SK-N-SH (cell line): ENCODE measurements at regions not wholly inside any gene's neighbourhood (a gene's known extent, or its start where the extent isn't known, plus 50 kb on each side); places are given as distances from the start of the nearest gene placed in this dataset.

Experiments
- CTCF ChIA-PET: fragments of 300-600, 350-600 bp; formaldehyde crosslinking; extraction: SDS; loops from one replicate; lab custom pipeline; 2021; lab: Yijun Ruan, JAX
- POLR2A ChIA-PET: fragments of 350-600 bp; sonication (Branson Sonifier 250); formaldehyde crosslinking; extraction: SDS; loops from one replicate; lab custom pipeline; 2020; ENCODE audit warnings: antibody characterized with exemption, inconsistent platforms; lab: Yijun Ruan, JAX
- DNase-seq: peaks from one replicate; pipeline ENCODE4 v3.0.0; 2012
- H2AFZ ChIP-seq: fragments of 200-600 bp; sonication (generic); 2 replicates; pipeline ENCODE4 v1.8.1; 2016; ENCODE audit warnings: antibody characterized with exemption, mild to moderate bottlenecking, low read depth
- H3F3A ChIP-seq: fragments of 200-600 bp; sonication (generic); replicated peaks from 2 replicates; pipeline ENCODE3; 2016; ENCODE audit warnings: antibody characterized with exemption, mild to moderate bottlenecking; ENCODE audit not compliant: insufficient read depth
- H3K27ac ChIP-seq, 2 experiments: fragments of 200-500 bp in 1 of 2; fragments of 200-600 bp in 1 of 2; sonication (Bioruptor generic) in 1 of 2; sonication (generic), shearing (Covaris generic) in 1 of 2; 2 replicates each; pipeline versions ENCODE4 v1.5.1 to v1.6.1; 2014 to 2016; ENCODE audit warnings: low read depth in 2 of 2, inconsistent platforms in 1 of 2, low read length in 1 of 2, mild to moderate bottlenecking in 1 of 2, mixed read lengths in 1 of 2
- H3K27me3 ChIP-seq: fragments of 200-600 bp; sonication (generic), shearing (Covaris generic); 2 replicates; pipeline ENCODE4 v1.6.1; 2016; ENCODE audit warnings: mixed run types; ENCODE audit not compliant: insufficient read depth
- H3K36me3 ChIP-seq, 2 experiments: fragments of 200-500 bp in 1 of 2; fragments of 200-600 bp in 1 of 2; sonication (Bioruptor generic) in 1 of 2; sonication (generic) in 1 of 2; replicated peaks in 1 of 2; 2 replicates each; pipeline versions ENCODE3 to v1.5.1; 2014 to 2016; ENCODE audit warnings: low read length in 1 of 2, mild to moderate bottlenecking in 1 of 2; ENCODE audit not compliant: insufficient read depth in 2 of 2, control insufficient read depth in 1 of 2
- H3K4me1 ChIP-seq, 2 experiments: fragments of 200-500 bp in 1 of 2; fragments of 200-600 bp in 1 of 2; sonication (Bioruptor generic) in 1 of 2; sonication (generic), shearing (Covaris generic) in 1 of 2; 2 replicates each; pipeline versions ENCODE4 v1.5.1 to v1.6.1; 2014 to 2016; ENCODE audit warnings: low read depth in 1 of 2, low read length in 1 of 2, mixed run types in 1 of 2; ENCODE audit not compliant: insufficient read depth in 2 of 2, control insufficient read depth in 1 of 2
- H3K4me2 ChIP-seq: fragments of 200-600 bp; sonication (generic), shearing (Covaris generic); 2 replicates; pipeline ENCODE4 v1.6.1; 2017; ENCODE audit warnings: mixed run types
- H3K4me3 ChIP-seq, 2 experiments: fragments of 200-500 bp in 1 of 2; fragments of 200-600 bp in 1 of 2; sonication (Bioruptor generic) in 1 of 2; sonication (generic), shearing (Covaris generic) in 1 of 2; 2 replicates each; pipeline versions ENCODE4 v1.5.1 to v1.8.1; 2014 to 2016; ENCODE audit warnings: low read depth in 2 of 2, inconsistent platforms in 1 of 2, low read length in 1 of 2, mild to moderate bottlenecking in 1 of 2, mixed read lengths in 1 of 2, moderate library complexity in 1 of 2
- H3K79me2 ChIP-seq: fragments of 200-600 bp; sonication (generic); 2 replicates; pipeline ENCODE4 v1.8.1; 2017; ENCODE audit warnings: mild to moderate bottlenecking; ENCODE audit not compliant: insufficient read depth
- H3K9ac ChIP-seq: fragments of 200-600 bp; sonication (generic); 2 replicates; pipeline ENCODE4 v1.6.1; 2017; ENCODE audit warnings: mixed run types
- H3K9me2 ChIP-seq: fragments of 200-600 bp; sonication (generic); 2 replicates; pipeline ENCODE4 v1.6.1; 2017; ENCODE audit warnings: mixed run types
- H3K9me3 ChIP-seq: fragments of 200-600 bp; sonication (generic); 2 replicates; pipeline ENCODE4 v1.6.1; 2017; ENCODE audit warnings: mixed run types, mild to moderate bottlenecking, moderate library complexity
- H4K20me1 ChIP-seq: fragments of 200-600 bp; sonication (generic); 2 replicates; pipeline ENCODE4 v1.6.1; 2017; ENCODE audit warnings: mild to moderate bottlenecking, mixed run types; ENCODE audit not compliant: insufficient read depth
- CHD2 ChIP-seq: fragments of 150-350 bp; IDR thresholded peaks from 2 replicates; pipeline ENCODE4 v1.6.1; 2018; ENCODE audit warnings: low read length; ENCODE audit not compliant: partially characterized antibody
- ELF1 ChIP-seq: IDR thresholded peaks from 2 replicates; pipeline ENCODE4 v1.4.0; 2012
- FOSL2 ChIP-seq: IDR thresholded peaks from 2 replicates; pipeline ENCODE4 v1.4.0; 2012; ENCODE audit warnings: low read depth, mild to moderate bottlenecking, moderate library complexity, borderline replicate concordance
- GABPA ChIP-seq: IDR thresholded peaks from 2 replicates; pipeline ENCODE4 v1.4.0; 2012; ENCODE audit warnings: low read depth, mild to moderate bottlenecking
- PBX3 ChIP-seq: IDR thresholded peaks from 2 replicates; pipeline ENCODE4; 2012
- RFX5 ChIP-seq: IDR thresholded peaks from 2 replicates; pipeline ENCODE4 v1.6.1; 2012; ENCODE audit warnings: mild to moderate bottlenecking, improper control_type of control experiment, low read length
- TCF12 ChIP-seq: IDR thresholded peaks from 2 replicates; pipeline ENCODE4 v1.4.0; 2012
- USF1 ChIP-seq: IDR thresholded peaks from 2 replicates; pipeline ENCODE4 v1.4.0; 2012; ENCODE audit warnings: low read depth, borderline replicate concordance
- USF2 ChIP-seq: fragments of 150-350 bp; IDR thresholded peaks from 2 replicates; pipeline ENCODE4 v1.6.1; 2017; ENCODE audit warnings: antibody characterized with exemption, low read length, low read depth, borderline replicate concordance
- WGBS: methylation state at CpG from one replicate; pipeline ENCODE4 v1.1.6; 2017; ENCODE audit warnings: low lambda C conversion rate; 5-methylcytosine and 5-hydroxymethylcytosine counted together

GRCh38 chr2:239706367-239706766 lies 305.5 kb upstream of the HDAC4 start:
- 12% methylated on average over 8 of the region's 8 CpGs for WGBS
- H3K27ac ChIP-seq, result no peak overlapping the region
- H4K20me1 ChIP-seq, result no peaks in the 10 kb centered on the region
- H3K79me2 ChIP-seq, result no peaks in the 10 kb centered on the region
- H3K4me2 ChIP-seq, result no peak overlapping the region
- H3K9me3 ChIP-seq, result no peaks in the 10 kb centered on the region; the same call in 1 of the 2 replicates
- H3K27me3 ChIP-seq, result no peaks in the 10 kb centered on the region
- H2AFZ ChIP-seq, result no peak overlapping the region
- TF ChIP-seq FOSL2, result no peak
- TF ChIP-seq ELF1, result no peak
- TF ChIP-seq, all 33 proteins: peak for 0
- no peak overlapping the region for H3K4me3 ChIP-seq
- H3K9me2 ChIP-seq, result no peaks in the 10 kb centered on the region
- ChIA-PET POLR2A (no interaction called here), CTCF (no interaction called here)
- no peaks in the 10 kb centered on the region for H3K36me3 ChIP-seq
- H3K4me1 ChIP-seq, result peaks cover 0 to 2% of the 10 kb centered on the region in 2 experiments; a peak in 1 of 4 replicates
- H3K9ac ChIP-seq, result no peak overlapping the region
- DNase-seq, result no peak
- H3F3A ChIP-seq, result no peaks in the 10 kb centered on the region

GRCh38 chr2:239704737-239705136 lies 303.9 kb upstream of the HDAC4 start:
- ChIA-PET POLR2A (no interaction called here), CTCF (no interaction called here)
- WGBS, result 61% methylated on average over 5 of the region's 6 CpGs
- Histone ChIP-seq H3K9me3 (peaks cover 8% of the 10 kb centered on the region; the same call in 1 of the 2 replicates), H3K79me2 (no peaks in the 10 kb centered on the region), H4K20me1 (no peaks in the 10 kb centered on the region), H3K27me3 (no peaks in the 10 kb centered on the region), H3K27ac (no peak overlapping the region), H3K9me2 (no peaks in the 10 kb centered on the region), H2AFZ (no peak overlapping the region), H3K9ac (no peak overlapping the region), H3F3A (no peaks in the 10 kb centered on the region), H3K4me2 (no peak overlapping the region), H3K4me1 (peaks cover 0 to 2% of the 10 kb centered on the region in 2 experiments; a peak in 1 of 4 replicates), H3K36me3 (no peaks in the 10 kb centered on the region), H3K4me3 (no peak overlapping the region)
- no peak for TF ChIP-seq RFX5
- no peak for TF ChIP-seq CHD2
- DNase-seq, result no peak

- ChIA-PET CTCF (no interaction called here), POLR2A (no interaction called here)
- no peaks in the 10 kb centered on the region for H3K79me2 ChIP-seq
- no peak overlapping the region for H3K4me3 ChIP-seq
- no peak overlapping the region for H3K9ac ChIP-seq
- no peaks in the 10 kb centered on the region for H3K27me3 ChIP-seq
- H3K4me1 ChIP-seq, result peaks cover 0 to 2% of the 10 kb centered on the region in 2 experiments; a peak in 1 of 4 replicates
- DNase-seq, result no peak
- TF ChIP-seq PBX3, result no peak
- TF ChIP-seq CHD2, result no peak
- TF ChIP-seq GABPA, result no peak
- TF ChIP-seq RFX5, result no peak
- no peak for TF ChIP-seq USF1
- TF ChIP-seq USF2, result no peak
- TF ChIP-seq TCF12, result no peak
- no peaks in the 10 kb centered on the region for H3K9me2 ChIP-seq
- no peaks in the 10 kb centered on the region for H3K36me3 ChIP-seq
- WGBS, result 30% methylated on average over 3 of the region's 3 CpGs
- H3K9me3 ChIP-seq, result peaks cover 8% of the 10 kb centered on the region; the same call in 1 of the 2 replicates
- H3K4me2 ChIP-seq, result no peak overlapping the region
- no peaks in the 10 kb centered on the region for H4K20me1 ChIP-seq
- H2AFZ ChIP-seq, result no peak overlapping the region
- no peak overlapping the region for H3K27ac ChIP-seq
- H3F3A ChIP-seq, result no peaks in the 10 kb centered on the region
Observed at GRCh38 chr2:239703834-239704233, 303.0 kb upstream of the HDAC4 start.
